Myocyte (in vitro differentiated cells): ENCODE measurements at regions not wholly inside any gene's neighbourhood (a gene's known extent, or its start where the extent isn't known, plus 50 kb on each side); places are given as distances from the start of the nearest gene placed in this dataset.
"Not testable (repeated sequence)": the region's sequence is repeated elsewhere in the genome, so short reads cannot be mapped to it uniquely, and the experiment has no call there.

ENCODE experiments used
- DNase-seq: peaks from one replicate; pipeline ENCODE4 v3.0.0-alpha.2; 2012; ENCODE audit warnings: low read depth

GRCh38 chr5:163345216-163345615 is 92.2 kb upstream of the CCNG1 start:
- DNase-seq = no peak

GRCh38 chr5:163347671-163348070 is 89.7 kb upstream of the CCNG1 start:
- DNase-seq = peak; percentile 76

GRCh38 chr5:163350083-163350482 is 87.3 kb upstream of the CCNG1 start:
- DNase-seq = no peak

GRCh38 chr5:163352531-163352930 is 84.9 kb upstream of the CCNG1 start:
- DNase-seq = no peak

- DNase-seq = not testable (repeated sequence)
Observed at GRCh38 chr5:163355811-163356210, 81.6 kb upstream of the CCNG1 start.

GRCh38 chr5:163357636-163358035 is 79.8 kb upstream of the CCNG1 start:
- no peak for DNase-seq

- DNase-seq = no peak
Observed at GRCh38 chr5:163360656-163361055, 76.7 kb upstream of the CCNG1 start.

- no peak for DNase-seq
Observed at GRCh38 chr5:163361450-163361849, 75.9 kb upstream of the CCNG1 start.

GRCh38 chr5:163362840-163363371 is 74.5 kb upstream of the CCNG1 start:
- no peak for DNase-seq

- DNase-seq = no peak
Observed at GRCh38 chr5:163363389-163363788, 74.0 kb upstream of the CCNG1 start.

- DNase-seq = no peak
Observed at GRCh38 chr5:163366757-163367156, 70.6 kb upstream of the CCNG1 start.

GRCh38 chr5:163369776-163370385 is 67.5 kb upstream of the CCNG1 start:
- DNase-seq = no peak

GRCh38 chr5:163373436-163374084 is 63.8 kb upstream of the CCNG1 start:
- DNase-seq = no peak

- no peak for DNase-seq
Observed at GRCh38 chr5:163377982-163378381, 59.4 kb upstream of the CCNG1 start.

GRCh38 chr5:163379298-163380155 is 57.9 kb upstream of the CCNG1 start:
- peak; percentile 13 for DNase-seq

- DNase-seq = no peak
Observed at GRCh38 chr5:163381832-163382231, 55.6 kb upstream of the CCNG1 start.

GRCh38 chr5:163383754-163384153 is 53.6 kb upstream of the CCNG1 start:
- DNase-seq = no peak

- DNase-seq = no peak
Observed at GRCh38 chr5:163384669-163385068, 52.7 kb upstream of the CCNG1 start.

GRCh38 chr5:163385271-163385670 is 52.1 kb upstream of the CCNG1 start:
- DNase-seq = peak; percentile 3

- no peak for DNase-seq
Observed at GRCh38 chr5:163385824-163386223, 51.6 kb upstream of the CCNG1 start.

- DNase-seq = no peak
Observed at GRCh38 chr5:163386352-163386751, 51.0 kb upstream of the CCNG1 start.
